GM21367 (cell line): ENCODE measurements at regions not wholly inside any gene's neighbourhood (a gene's known extent, or its start where the extent isn't known, plus 50 kb on each side); places are given as distances from the start of the nearest gene placed in this dataset.

Experiments used
- ATAC-seq: cut with Tn5 transposase; IDR thresholded peaks from one replicate; pipeline ENCODE4 v1.9.1; 2021; ENCODE audit not compliant: unreplicated experiment

- peak; percentile 85 for ATAC-seq
Measured at GRCh38 chr4:38310446-38311043, 350.3 kb downstream of the PTTG2 start.

GRCh38 chr4:38311495-38312126 lies 351.4 kb downstream of the PTTG2 start:
- no peak for ATAC-seq

- ATAC-seq = no peak
Measured at GRCh38 chr4:38313175-38313574, 350.8 kb upstream of the KLF3 start.

- ATAC-seq = no peak
Measured at GRCh38 chr4:38313999-38314561, 349.9 kb upstream of the KLF3 start.

- ATAC-seq = no peak
Measured at GRCh38 chr4:38314663-38315062, 349.3 kb upstream of the KLF3 start.

- ATAC-seq = no peak
Measured at GRCh38 chr4:38315286-38315685, 348.7 kb upstream of the KLF3 start.

- ATAC-seq = no peak
Measured at GRCh38 chr4:38316045-38316444, 348.0 kb upstream of the KLF3 start.

- ATAC-seq = no peak
Measured at GRCh38 chr4:38317041-38317674, 346.8 kb upstream of the KLF3 start.

GRCh38 chr4:38318737-38319455 lies 345.1 kb upstream of the KLF3 start:
- ATAC-seq = peak; percentile 86

GRCh38 chr4:38319456-38320342 lies 344.3 kb upstream of the KLF3 start:
- peak; percentile 56 for ATAC-seq

- ATAC-seq = no peak
Measured at GRCh38 chr4:38320343-38320695, 343.7 kb upstream of the KLF3 start.

- no peak for ATAC-seq
Measured at GRCh38 chr4:38320833-38321232, 343.2 kb upstream of the KLF3 start.

- ATAC-seq = no peak
Measured at GRCh38 chr4:38322714-38323113, 341.3 kb upstream of the KLF3 start.

GRCh38 chr4:38323141-38323641 lies 340.8 kb upstream of the KLF3 start:
- ATAC-seq = no peak

- ATAC-seq = no peak
Measured at GRCh38 chr4:38324861-38325628, 339.0 kb upstream of the KLF3 start.

- ATAC-seq = no peak
Measured at GRCh38 chr4:38325629-38325913, 338.4 kb upstream of the KLF3 start.

GRCh38 chr4:38326499-38326898 lies 337.5 kb upstream of the KLF3 start:
- no peak for ATAC-seq

GRCh38 chr4:38327174-38327573 lies 336.8 kb upstream of the KLF3 start:
- ATAC-seq = no peak

- ATAC-seq = no peak
Measured at GRCh38 chr4:38328989-38329729, 334.8 kb upstream of the KLF3 start.
